ENCODE measurements at regions not wholly inside any gene's neighbourhood (a gene's known extent, or its start where the extent isn't known, plus 50 kb on each side); places are given as distances from the start of the nearest gene placed in this dataset.

- H3K36me3 ChIP-seq: no peaks in the 10 kb centered on the region
- intact Hi-C loops (cut with DNase I; ENCODE audit: low total_unique reads): loop anchor here (10.0 kb wide), 1 partner anchor 815 kb away; no protein-coding TSS in a partner anchor
- peaks cover 0 to 5% of the 10 kb centered on the region in 2 donors for H3K27me3 ChIP-seq
- DNase-seq (ENCODE audit: low spot score in 2 of 2): no peak
- no peaks in the 10 kb centered on the region for H3K9me3 ChIP-seq
- no peaks in the 10 kb centered on the region for H3K4me1 ChIP-seq
- no peak overlapping the region for H3K27ac ChIP-seq
- TF ChIP-seq POLR2AphosphoS5 (IDR thresholded peaks at IDR 0.05) (no peak), POLR2A (IDR thresholded peaks at IDR 0.05) (no peak), CTCF (IDR thresholded peaks at IDR 0.05) (no peak)
- H3K4me3 ChIP-seq: no peak overlapping the region
Observed at GRCh38 chrX:125089761-125090445, 229.8 kb upstream of the TEX13C start.

- no peak overlapping the region for H3K27ac ChIP-seq
- intact Hi-C loops (cut with DNase I; ENCODE audit: low total_unique reads): loop anchor here (10.0 kb wide), 1 partner anchor 819 kb away; no protein-coding TSS in a partner anchor
- no peak for TF ChIP-seq POLR2A (IDR thresholded peaks at IDR 0.05)
- TF ChIP-seq POLR2AphosphoS5 (IDR thresholded peaks at IDR 0.05): no peak
- TF ChIP-seq CTCF (IDR thresholded peaks at IDR 0.05): no peak
- no peaks in the 10 kb centered on the region for H3K4me1 ChIP-seq
- no peak for DNase-seq (ENCODE audit: low spot score in 2 of 2)
- H3K4me3 ChIP-seq: no peak overlapping the region
- peaks cover 0 to 5% of the 10 kb centered on the region in 2 donors for H3K27me3 ChIP-seq
- H3K36me3 ChIP-seq: no peaks in the 10 kb centered on the region
- no peaks in the 10 kb centered on the region for H3K9me3 ChIP-seq
Observed at GRCh38 chrX:125093852-125094251, 225.8 kb upstream of the TEX13C start.

- Histone ChIP-seq H3K9me3 (no peaks in the 10 kb centered on the region), H3K27ac (no peak overlapping the region), H3K4me1 (no peaks in the 10 kb centered on the region), H3K27me3 (no peaks in the 10 kb centered on the region), H3K4me3 (no peak overlapping the region), H3K36me3 (no peaks in the 10 kb centered on the region)
- intact Hi-C loops (cut with DNase I; ENCODE audit: low total_unique reads): loop anchor here (10.0 kb wide), 1 partner anchor 820 kb away; no protein-coding TSS in a partner anchor
- no peak for DNase-seq (ENCODE audit: low spot score in 2 of 2)
- TF ChIP-seq CTCF (IDR thresholded peaks at IDR 0.05) (no peak), POLR2A (IDR thresholded peaks at IDR 0.05) (no peak), POLR2AphosphoS5 (IDR thresholded peaks at IDR 0.05) (no peak)
Observed at GRCh38 chrX:125094901-125095300, 224.8 kb upstream of the TEX13C start.

GRCh38 chrX:125096469-125096868 is 223.2 kb upstream of the TEX13C start:
- no peak for DNase-seq (ENCODE audit: low spot score in 2 of 2)
- Histone ChIP-seq H3K27ac (no peak overlapping the region), H3K9me3 (no peaks in the 10 kb centered on the region), H3K36me3 (no peaks in the 10 kb centered on the region), H3K27me3 (no peaks in the 10 kb centered on the region), H3K4me1 (no peaks in the 10 kb centered on the region), H3K4me3 (no peak overlapping the region)
- TF ChIP-seq POLR2A (IDR thresholded peaks at IDR 0.05): no peak
- no peak for TF ChIP-seq CTCF (IDR thresholded peaks at IDR 0.05)
- no peak for TF ChIP-seq POLR2AphosphoS5 (IDR thresholded peaks at IDR 0.05)
- intact Hi-C loops (cut with DNase I; ENCODE audit: low total_unique reads): loop anchor here (10.0 kb wide), 1 partner anchor 822 kb away; no protein-coding TSS in a partner anchor

- intact Hi-C loops (cut with DNase I; ENCODE audit: low total_unique reads): loop anchor here (10.0 kb wide), 1 partner anchor 822 kb away; no protein-coding TSS in a partner anchor
Observed at GRCh38 chrX:125096870-125097269, 222.8 kb upstream of the TEX13C start.

More at GRCh38 chrX:125096870-125097269, 222.8 kb upstream of the TEX13C start:
- Histone ChIP-seq H3K27me3 (no peaks in the 10 kb centered on the region), H3K4me3 (no peak overlapping the region), H3K36me3 (no peaks in the 10 kb centered on the region), H3K4me1 (no peaks in the 10 kb centered on the region), H3K9me3 (no peaks in the 10 kb centered on the region), H3K27ac (no peak overlapping the region)
- no peak for DNase-seq (ENCODE audit: low spot score in 2 of 2)
- no peak for TF ChIP-seq POLR2AphosphoS5 (IDR thresholded peaks at IDR 0.05)
- TF ChIP-seq POLR2A (IDR thresholded peaks at IDR 0.05): no peak
- TF ChIP-seq CTCF (IDR thresholded peaks at IDR 0.05): no peak

Data from breast epithelium (tissue), 4 donors.